GM23338 (cell line): ENCODE measurements at regions not wholly inside any gene's neighbourhood (a gene's known extent, or its start where the extent isn't known, plus 50 kb on each side); places are given as distances from the start of the nearest gene placed in this dataset.

Source experiments
- EZH2 ChIP-seq: fragments of 200-600 bp; sonication (generic); IDR thresholded peaks from one replicate; pipeline ENCODE4 v1.8.0; 2017; ENCODE audit warnings: antibody characterized with exemption, mild to moderate bottlenecking, low read depth; ENCODE audit not compliant: unreplicated experiment
- JUNB ChIP-seq: IDR thresholded peaks from one replicate; pipeline ENCODE4 v1.6.1; 2016; ENCODE audit warnings: antibody characterized with exemption; ENCODE audit not compliant: unreplicated experiment
- POLR2AphosphoS5 ChIP-seq: IDR thresholded peaks from 2 replicates; pipeline ENCODE4 v1.6.1; 2016; ENCODE audit warnings: antibody characterized with exemption, low read depth

DNA sequence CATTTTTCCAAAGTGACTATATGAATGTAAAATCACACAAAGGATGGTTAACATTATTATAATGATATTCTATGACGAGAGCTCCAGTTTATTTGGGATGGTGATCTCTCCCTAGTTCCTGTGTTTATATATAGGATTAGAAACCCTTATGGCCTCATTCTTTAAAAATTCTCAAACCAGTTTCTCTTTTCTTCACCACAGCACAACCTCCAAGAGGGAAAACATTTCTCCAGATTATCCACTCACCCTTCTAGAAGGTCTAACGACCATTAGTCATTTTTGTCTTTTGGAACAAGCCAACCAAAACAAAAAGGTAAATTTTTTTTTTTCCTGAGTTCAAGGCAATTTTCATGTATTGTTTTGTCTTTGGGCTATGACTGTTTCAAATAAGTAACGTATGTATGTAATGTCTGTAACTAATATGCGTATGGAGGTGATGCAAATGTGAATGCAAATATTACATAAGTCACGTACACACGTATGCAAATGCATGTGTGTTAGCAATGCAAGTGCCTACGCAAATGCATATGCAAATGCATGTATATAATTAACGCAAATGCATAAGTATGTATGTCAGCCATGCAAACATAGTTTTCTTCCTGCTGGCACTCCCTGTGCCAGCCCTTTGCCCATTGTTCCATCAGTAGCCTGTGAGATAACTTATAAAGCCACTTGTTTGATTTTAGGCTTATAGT, 72.5 kb upstream of the MORC3 start:
- TF ChIP-seq JUNB (no peak), POLR2AphosphoS5 (no peak), EZH2 (no peak)
